Lung (tissue), 11 donors: ENCODE measurements at regions not wholly inside any gene's neighbourhood (a gene's known extent, or its start where the extent isn't known, plus 50 kb on each side); places are given as distances from the start of the nearest gene placed in this dataset.

Experiments used
- ATAC-seq: fragments of 200-7000 bp; cut with Tn5 transposase; one replicate; pipeline ENCODE4 v1.9.1; 2020; ENCODE audit warnings: moderate number of reproducible peaks; ENCODE audit not compliant: insufficient read depth, low FRiP score
- DNase-seq, 3 donors: peaks; one replicate each; pipeline ENCODE4 v3.0.0-alpha.2; 2013 to 2017
- H3K27ac ChIP-seq, 2 donors: one replicate each; pipeline ENCODE4 v1.5.1; 2013; ENCODE audit warnings: mild to moderate bottlenecking in 2 of 2, moderate library complexity in 2 of 2, control low read depth in 1 of 2, inconsistent platforms in 1 of 2, low read depth in 1 of 2, low read length in 1 of 2
- H3K27me3 ChIP-seq, 3 donors: one replicate each; pipeline ENCODE4 v1.5.1; 2013; ENCODE audit warnings: low read length in 2 of 3; ENCODE audit not compliant: control insufficient read depth in 3 of 3, insufficient read depth in 3 of 3
- H3K36me3 ChIP-seq, 4 donors: one replicate each; pipeline ENCODE4 v1.5.1; 2013; ENCODE audit warnings: low read length in 4 of 4, mild to moderate bottlenecking in 1 of 4, moderate library complexity in 1 of 4; ENCODE audit not compliant: control insufficient read depth in 4 of 4, insufficient read depth in 4 of 4
- H3K4me1 ChIP-seq, 5 donors: one replicate each; pipeline ENCODE4 v1.5.1; 2013; ENCODE audit warnings: low read length in 5 of 5, mild to moderate bottlenecking in 2 of 5, moderate library complexity in 1 of 5; ENCODE audit not compliant: control insufficient read depth in 5 of 5, insufficient read depth in 5 of 5
- H3K4me3 ChIP-seq: one replicate; pipeline ENCODE4 v1.5.1; 2013; ENCODE audit warnings: mild to moderate bottlenecking, control low read depth, moderate library complexity
- H3K9ac ChIP-seq, 2 donors: one replicate each; pipeline ENCODE4 v1.5.1; 2013; ENCODE audit warnings: low read length in 2 of 2, control low read depth in 1 of 2; ENCODE audit not compliant: insufficient read depth in 1 of 2
- H3K9me3 ChIP-seq, 4 donors: one replicate each; pipeline ENCODE4 v1.5.1; 2013; ENCODE audit warnings: low read length in 3 of 4, mild to moderate bottlenecking in 1 of 4, moderate library complexity in 1 of 4; ENCODE audit not compliant: control insufficient read depth in 4 of 4, insufficient read depth in 3 of 4
- CTCF ChIP-seq: IDR thresholded peaks from 2 replicates; pipeline ENCODE4 v1.5.1; 2012; ENCODE audit warnings: mild to moderate bottlenecking; ENCODE audit errors: control extremely low read depth, extremely low read depth
- WGBS, 2 donors: extraction: QIAGEN DNeasy Blood & Tissue Kit; methylation state at CpG; one replicate each; pipeline ENCODE4 v1.1.7; 2013; 5-methylcytosine and 5-hydroxymethylcytosine counted together
- donor health status: control.
- donor health status: control.
- donor health status: Bipolar disorder and iron deficiency.
- donor health status: healthy.
- donor health status: DM: yes; HTN: yes; CAD: no.

GRCh38 chr5:57725658-57726504, 243.3 kb upstream of the ACTBL2 start:
- DNase-seq (no peak), ATAC-seq (no peak)
- WGBS, 2 donors, result 70 to 78% methylated on average over 7 of the region's 7 CpGs
- Histone ChIP-seq H3K27me3 (no peaks in the 10 kb centered on the region), H3K36me3 (no peaks in the 10 kb centered on the region), H3K4me3 (no peak overlapping the region), H3K9ac (no peak overlapping the region), H3K4me1 (peaks cover 0 to 2% (median 0%) of the 10 kb centered on the region in 5 donors), H3K27ac (no peak overlapping the region), H3K9me3 (peaks cover 0 to 3% (median 1%) of the 10 kb centered on the region in 4 donors)
- no peak for TF ChIP-seq CTCF

GRCh38 chr5:57724836-57725235, 242.2 kb upstream of the ACTBL2 start:
- no peak overlapping the region for H3K9ac ChIP-seq
- DNase-seq, result no peak
- no peaks in the 10 kb centered on the region for H3K36me3 ChIP-seq
- no peak for TF ChIP-seq CTCF
- H3K27ac ChIP-seq, result no peak overlapping the region
- no peak overlapping the region for H3K4me3 ChIP-seq
- no peaks in the 10 kb centered on the region for H3K27me3 ChIP-seq
- WGBS, 2 donors, result 87 to 93% methylated on average over 2 of the region's 2 CpGs
- H3K4me1 ChIP-seq, result peaks cover 0 to 2% (median 0%) of the 10 kb centered on the region in 5 donors
- no peak for ATAC-seq
- peaks cover 0 to 3% (median 1%) of the 10 kb centered on the region in 4 donors for H3K9me3 ChIP-seq

GRCh38 chr5:57721226-57721625, 238.6 kb upstream of the ACTBL2 start:
- no peak for TF ChIP-seq CTCF
- Histone ChIP-seq H3K27me3 (no peaks in the 10 kb centered on the region), H3K36me3 (no peaks in the 10 kb centered on the region), H3K9ac (no peak overlapping the region), H3K4me1 (peaks cover 0 to 2% (median 0%) of the 10 kb centered on the region in 5 donors), H3K27ac (no peak overlapping the region), H3K4me3 (no peak overlapping the region), H3K9me3 (no peaks in the 10 kb centered on the region)
- no peak for ATAC-seq
- WGBS, 2 donors, result 86 to 90% methylated on average over 4 of the region's 4 CpGs
- DNase-seq, result no peak
